Naive thymus-derived CD4-positive, alpha-beta T cell (primary cell): ENCODE measurements at regions not wholly inside any gene's neighbourhood (a gene's known extent, or its start where the extent isn't known, plus 50 kb on each side); places are given as distances from the start of the nearest gene placed in this dataset.

Experiments
- ATAC-seq: fragments of 150-1000 bp; cut with Tn5 transposase; 2 replicates; pipeline ENCODE4 v1.10.0; 2021; ENCODE audit warnings: mild to moderate bottlenecking, moderate library complexity
- CTCF ChIA-PET: fragments of 350-600 bp; sonication (Branson Sonifier 250); formaldehyde crosslinking; loops from one replicate; lab custom pipeline; 2021; ENCODE audit warnings: antibody characterized with exemption; lab: Charles Lee
- POLR2A ChIA-PET: fragments of 350-600 bp; sonication (Branson Sonifier 250); formaldehyde crosslinking; loops from one replicate; lab custom pipeline; 2021; ENCODE audit warnings: antibody characterized with exemption, inconsistent platforms; lab: Charles Lee
- DNase-seq, 9 donors: peaks; one replicate each; pipeline versions ENCODE4 v3.0.0 to v3.0.0-alpha.2; 2020 to 2022; ENCODE audit warnings: mixed read lengths in 1 of 9
- H3K27ac ChIP-seq: one replicate; pipeline ENCODE4 v1.7.0; 2013; ENCODE audit warnings: mild to moderate bottlenecking, low read depth, low read length, moderate library complexity
- H3K27me3 ChIP-seq, 2 donors: one replicate each; pipeline ENCODE4 v1.7.0; 2013; ENCODE audit warnings: low read length in 2 of 2, mild to moderate bottlenecking in 2 of 2, moderate library complexity in 2 of 2; ENCODE audit not compliant: control insufficient read depth in 2 of 2, insufficient read depth in 2 of 2
- H3K36me3 ChIP-seq, 3 experiments: 1 replicate in 2 of 3; 2 replicates in 1 of 3; pipeline ENCODE4 v1.7.0; 2013; ENCODE audit warnings: low read length in 3 of 3, mild to moderate bottlenecking in 3 of 3, moderate library complexity in 1 of 3; ENCODE audit not compliant: insufficient read depth in 3 of 3, control insufficient read depth in 2 of 3
- H3K4me1 ChIP-seq, 2 donors: one replicate each; pipeline ENCODE4 v1.7.0; 2013; ENCODE audit warnings: low read length in 2 of 2, mild to moderate bottlenecking in 2 of 2, moderate library complexity in 1 of 2; ENCODE audit not compliant: control insufficient read depth in 2 of 2, insufficient read depth in 2 of 2
- H3K4me3 ChIP-seq: 2 replicates; pipeline ENCODE4 v1.7.0; 2013; ENCODE audit warnings: mild to moderate bottlenecking, low read length
- H3K9me3 ChIP-seq, 3 experiments: 1 replicate in 2 of 3; 2 replicates in 1 of 3; pipeline ENCODE4 v1.7.0; 2013; ENCODE audit warnings: low read length in 3 of 3; ENCODE audit not compliant: control insufficient read depth in 2 of 3
- H3K27ac Mint-ChIP-seq, 9 donors: one replicate each; pipeline ENCODE4 v1.8.0; 2020 to 2022; ENCODE audit warnings: mixed read lengths in 9 of 9, mild to moderate bottlenecking in 8 of 9, moderate library complexity in 5 of 9, inconsistent platforms in 2 of 9
- H3K27me3 Mint-ChIP-seq, 5 donors: one replicate each; pipeline ENCODE4 v1.8.0; 2021 to 2022; ENCODE audit warnings: mixed read lengths in 5 of 5, mild to moderate bottlenecking in 1 of 5
- H3K36me3 Mint-ChIP-seq, 5 donors: one replicate each; pipeline ENCODE4 v1.8.0; 2020 to 2022; ENCODE audit warnings: mixed read lengths in 5 of 5, mild to moderate bottlenecking in 3 of 5, inconsistent platforms in 1 of 5
- H3K4me1 Mint-ChIP-seq, 7 donors: one replicate each; pipeline ENCODE4 v1.8.0; 2020 to 2022; ENCODE audit warnings: mixed read lengths in 7 of 7, mild to moderate bottlenecking in 3 of 7, inconsistent platforms in 1 of 7
- H3K4me3 Mint-ChIP-seq, 10 donors: one replicate each; pipeline ENCODE4 v1.8.0; 2020 to 2022; ENCODE audit warnings: mild to moderate bottlenecking in 10 of 10, mixed read lengths in 10 of 10, moderate library complexity in 6 of 10, inconsistent platforms in 2 of 10
- H3K9me3 Mint-ChIP-seq, 11 donors: one replicate each; pipeline ENCODE4 v1.8.0; 2020 to 2022; ENCODE audit warnings: mixed read lengths in 11 of 11, mild to moderate bottlenecking in 4 of 11, inconsistent platforms in 1 of 11, moderate library complexity in 1 of 11
- intact Hi-C, 2 donors: fragments of 100-400 bp; cut with micrococcal nuclease; formaldehyde crosslinking; loops; one replicate each; pipeline ENCODE4 v1.15.1; 2023

GRCh38 chr4:6523251-6523650 lies 50.8 kb upstream of the PPP2R2C start:
- Mint-ChIP-seq H3K27me3 (peaks cover 0 to 14% (median 5%) of the 10 kb centered on the region in 5 donors), H3K4me1 (no peaks in the 10 kb centered on the region), H3K27ac (no peak overlapping the region), H3K9me3 (no peaks in the 10 kb centered on the region), H3K4me3 (no peak overlapping the region), H3K36me3 (no peaks in the 10 kb centered on the region)
- intact Hi-C loops = no loop called here
- DNase-seq = no peak
- H3K9me3 ChIP-seq = no peaks in the 10 kb centered on the region
- no peaks in the 10 kb centered on the region for H3K36me3 ChIP-seq
- H3K27ac ChIP-seq = no peak overlapping the region
- H3K4me1 ChIP-seq = no peaks in the 10 kb centered on the region
- H3K4me3 ChIP-seq = no peak overlapping the region
- no peak for ATAC-seq
- POLR2A ChIA-PET = no interaction called here
- no peaks in the 10 kb centered on the region for H3K27me3 ChIP-seq
- CTCF ChIA-PET = no interaction called here

DNA sequence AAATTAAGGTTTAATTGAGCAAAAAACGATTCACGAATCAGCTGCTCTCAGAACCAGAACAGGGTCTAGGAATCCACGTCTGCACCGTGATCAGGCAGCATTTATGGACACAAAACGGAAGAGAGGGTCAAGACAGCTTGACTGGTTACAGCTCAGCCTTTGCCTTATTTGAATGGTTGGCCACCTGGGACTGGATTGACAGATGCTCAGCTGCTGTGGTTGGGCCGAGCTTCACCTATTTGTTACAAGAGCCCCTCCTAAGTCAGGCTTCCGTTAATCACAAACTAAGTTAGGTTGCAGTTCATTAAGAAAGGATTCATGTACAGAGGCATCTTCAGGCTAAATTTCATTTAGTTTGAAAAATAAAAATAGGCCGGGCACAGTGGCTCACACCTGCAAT lies 50.6 kb upstream of the MAN2B2 start:
- ChIA-PET POLR2A (no interaction called here), CTCF (interaction anchor here (0.7 kb wide), 1 partner anchor 189 kb away, joined by 3 read pairs; no protein-coding TSS in a partner anchor)
- no peaks in the 10 kb centered on the region for H3K4me1 ChIP-seq
- intact Hi-C loops = no loop called here
- no peak overlapping the region for H3K4me3 Mint-ChIP-seq
- DNase-seq (no peak), ATAC-seq (no peak)
- no peaks in the 10 kb centered on the region for H3K36me3 ChIP-seq
- H3K27ac ChIP-seq = no peak overlapping the region
- no peak overlapping the region for H3K27ac Mint-ChIP-seq
- H3K4me3 ChIP-seq = no peak overlapping the region
- no peaks in the 10 kb centered on the region for H3K9me3 ChIP-seq
- H3K4me1 Mint-ChIP-seq = no peaks in the 10 kb centered on the region
- H3K9me3 Mint-ChIP-seq = no peaks in the 10 kb centered on the region
- peaks cover 0 to 13% (median 5%) of the 10 kb centered on the region in 5 donors for H3K27me3 Mint-ChIP-seq
- H3K27me3 ChIP-seq = no peaks in the 10 kb centered on the region
- no peaks in the 10 kb centered on the region for H3K36me3 Mint-ChIP-seq
